Bone marrow (tissue), 2 donors: ENCODE measurements at regions not wholly inside any gene's neighbourhood (a gene's known extent, or its start where the extent isn't known, plus 50 kb on each side); places are given as distances from the start of the nearest gene placed in this dataset.

ENCODE experiments used
- DNase-seq, 2 donors: peaks; one replicate each; lab custom pipeline; 2025; lab: John Stamatoyannopoulos, UW

DNA sequence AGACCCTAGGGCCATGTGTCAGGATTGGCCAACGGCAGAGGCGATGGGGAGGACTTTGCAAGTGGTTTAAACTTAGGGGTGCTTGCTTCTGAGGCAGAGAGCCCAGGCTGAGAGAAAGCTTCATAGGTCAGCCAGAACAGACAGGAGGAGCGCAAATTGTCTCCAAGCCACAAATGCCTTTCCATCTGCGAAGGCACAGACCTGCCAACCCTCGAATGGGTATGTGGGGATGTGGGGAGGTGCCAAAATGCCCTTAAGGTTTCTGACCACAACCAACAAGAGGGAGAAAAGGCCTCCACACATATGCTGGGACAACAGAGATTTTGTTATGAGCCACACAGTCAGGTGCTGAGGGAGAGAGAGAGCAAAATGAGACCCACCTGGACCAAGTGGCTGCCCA lies 283.6 kb downstream of the CYP26B1 start:
- DNase-seq = no peak

DNA sequence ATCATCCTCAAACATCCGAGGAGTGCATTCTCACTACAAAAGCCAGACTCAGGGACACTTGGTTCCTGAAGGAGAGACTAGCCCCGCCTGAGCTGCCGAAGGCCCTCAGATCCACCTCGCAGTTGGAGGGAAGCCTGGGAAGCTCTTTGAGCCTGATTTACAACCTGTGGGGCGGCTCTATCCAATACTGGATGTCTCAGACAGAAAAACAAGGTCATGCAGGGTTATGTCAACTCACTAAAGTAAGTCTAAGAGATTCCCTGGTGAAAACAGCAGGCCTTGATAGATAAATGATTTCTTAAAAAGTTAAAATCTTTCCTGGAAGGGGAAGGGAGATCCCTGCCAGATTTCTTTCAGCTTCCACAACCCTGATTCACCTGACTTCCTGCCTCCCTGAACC lies 284.3 kb downstream of the CYP26B1 start:
- DNase-seq = no peak

DNA sequence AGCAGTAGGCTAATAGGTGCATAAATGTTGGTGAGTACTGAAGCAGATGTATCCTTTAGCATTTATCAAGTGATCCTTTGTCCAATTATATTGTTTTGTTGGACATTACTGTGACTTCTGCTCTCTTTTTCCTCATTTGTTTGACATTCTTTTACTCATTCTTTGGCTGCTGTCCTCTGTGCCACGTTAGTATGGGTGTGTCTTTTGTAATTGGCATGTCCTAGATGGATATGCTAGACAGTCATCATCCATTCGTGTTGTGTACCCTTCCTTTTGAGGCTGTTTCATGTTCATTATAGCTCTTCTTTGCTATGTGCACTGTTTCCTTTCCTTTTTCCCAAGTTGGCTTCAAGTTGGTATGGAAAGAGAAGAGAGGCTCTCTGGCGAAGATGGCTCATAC lies 284.7 kb downstream of the CYP26B1 start:
- no peak for DNase-seq

DNA sequence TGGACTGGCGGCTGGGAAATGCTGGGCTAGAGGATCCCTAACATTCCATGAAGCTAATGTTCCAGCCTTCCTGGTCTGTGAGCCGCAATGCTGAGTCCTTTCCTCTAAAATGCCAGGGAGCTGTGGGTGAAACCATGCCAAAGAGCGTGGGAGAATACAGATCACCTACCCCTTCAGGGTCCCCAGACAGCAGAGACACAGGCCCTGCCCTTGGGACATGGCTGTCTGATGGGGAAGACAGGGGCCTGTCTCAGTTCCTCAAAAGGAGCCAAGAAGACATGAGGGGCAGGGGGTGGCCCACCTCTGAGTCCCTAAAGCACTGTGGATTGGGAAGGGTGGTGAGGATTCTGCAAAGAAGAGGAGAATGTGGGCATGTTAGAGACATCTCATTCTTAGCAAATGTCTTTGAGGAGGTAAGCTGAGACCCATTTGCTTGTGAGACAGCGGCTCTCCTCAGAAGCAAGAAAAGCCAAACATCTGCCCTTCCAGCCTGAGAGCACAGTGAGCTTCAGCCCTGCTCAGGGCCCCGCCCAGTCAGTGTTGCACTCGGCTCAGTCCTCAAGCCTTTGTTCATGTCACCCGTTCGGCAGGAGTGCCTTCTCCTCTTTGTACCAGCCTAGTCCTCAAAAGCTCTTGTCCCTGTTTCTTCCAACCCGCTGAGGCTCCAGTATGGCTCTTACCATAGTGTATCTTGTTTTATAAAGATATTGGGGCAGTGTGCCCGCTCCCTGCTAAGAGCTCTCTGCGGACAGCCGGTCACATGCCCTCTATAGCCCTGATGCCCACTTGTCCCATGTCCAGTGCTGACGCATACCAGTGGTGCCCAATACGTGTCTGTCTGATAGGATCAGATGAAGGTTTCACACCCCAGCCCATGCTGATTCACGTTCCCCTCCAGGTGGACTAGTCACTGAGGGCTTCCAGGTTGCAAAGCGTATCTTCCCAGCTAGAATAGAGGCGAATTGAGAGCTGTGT lies 286.2 kb downstream of the CYP26B1 start:
- no peak for DNase-seq

DNA sequence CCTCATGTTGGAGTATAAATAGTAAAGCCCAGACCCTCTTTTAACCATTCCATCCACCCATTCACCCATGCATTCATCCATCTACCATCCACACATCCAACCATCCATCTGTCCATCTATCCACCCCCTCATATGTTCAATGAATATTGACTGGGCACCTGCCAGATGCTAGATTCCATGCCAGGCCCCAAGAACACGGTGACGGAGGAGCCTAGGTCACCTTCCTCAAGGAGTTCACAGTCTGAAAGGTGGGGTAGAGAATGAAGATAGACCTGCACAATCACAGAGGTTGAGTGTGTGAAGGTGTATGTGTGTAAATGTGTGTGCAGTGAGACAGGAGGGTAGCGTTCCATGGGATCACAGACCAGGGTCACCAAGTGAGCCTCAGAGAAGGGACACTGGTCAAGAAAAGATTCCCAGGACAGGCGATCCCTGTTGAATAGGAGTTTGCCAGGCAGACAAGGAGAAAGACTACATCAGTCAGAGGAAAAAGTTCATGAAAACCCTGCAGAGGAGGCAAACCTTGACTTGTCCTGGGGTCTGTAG lies 287.2 kb downstream of the CYP26B1 start:
- no peak for DNase-seq

DNA sequence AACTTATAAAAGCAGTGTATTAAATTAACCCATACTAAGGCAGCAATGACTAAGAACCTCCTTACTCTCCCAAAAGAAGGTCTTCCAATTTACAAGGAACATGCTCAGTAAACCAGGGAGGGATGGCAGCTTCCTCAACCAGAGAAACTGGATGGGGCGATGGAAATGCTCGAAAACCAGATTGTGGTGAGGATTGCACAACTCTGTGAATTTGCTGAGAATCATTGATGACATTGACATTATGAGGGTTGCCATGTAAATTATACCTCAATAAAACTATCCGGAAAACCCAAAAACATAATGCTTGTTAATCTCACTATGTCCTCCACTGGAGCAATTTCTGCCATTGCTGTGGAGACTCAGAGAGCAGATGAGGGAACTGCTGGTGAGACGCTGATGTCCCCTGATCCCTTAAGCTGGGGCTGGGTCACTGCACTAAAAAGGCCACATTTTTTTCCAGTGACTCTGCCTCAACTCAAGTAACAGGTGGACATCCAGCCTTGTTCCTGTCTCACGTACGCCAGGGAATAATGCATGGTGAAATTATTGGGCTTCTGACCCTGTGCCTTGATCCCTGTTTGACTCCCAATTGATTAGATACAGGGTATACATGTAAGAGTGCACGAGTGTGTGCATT lies 288.3 kb downstream of the CYP26B1 start:
- no peak for DNase-seq

DNA sequence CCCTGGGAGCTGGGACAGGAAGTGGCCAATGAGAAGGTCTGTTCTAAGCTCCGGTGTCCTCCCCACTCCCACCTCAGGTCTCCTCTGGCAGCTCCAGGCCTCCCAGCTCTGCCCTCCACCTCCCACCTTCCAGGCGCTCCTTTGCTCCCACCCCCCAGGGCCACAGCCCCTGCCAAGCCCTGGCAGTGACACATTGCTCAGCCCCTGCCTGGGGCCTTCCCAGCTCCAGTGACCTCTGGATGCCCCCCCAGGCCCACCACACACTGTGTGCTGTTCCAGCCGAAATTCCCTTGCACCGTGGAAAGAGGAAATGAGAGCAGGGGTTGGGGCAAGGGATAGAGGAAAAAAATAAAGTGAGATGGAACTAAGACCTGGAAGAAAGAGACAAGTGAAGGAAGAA lies 289.6 kb downstream of the CYP26B1 start:
- DNase-seq = no peak

DNA sequence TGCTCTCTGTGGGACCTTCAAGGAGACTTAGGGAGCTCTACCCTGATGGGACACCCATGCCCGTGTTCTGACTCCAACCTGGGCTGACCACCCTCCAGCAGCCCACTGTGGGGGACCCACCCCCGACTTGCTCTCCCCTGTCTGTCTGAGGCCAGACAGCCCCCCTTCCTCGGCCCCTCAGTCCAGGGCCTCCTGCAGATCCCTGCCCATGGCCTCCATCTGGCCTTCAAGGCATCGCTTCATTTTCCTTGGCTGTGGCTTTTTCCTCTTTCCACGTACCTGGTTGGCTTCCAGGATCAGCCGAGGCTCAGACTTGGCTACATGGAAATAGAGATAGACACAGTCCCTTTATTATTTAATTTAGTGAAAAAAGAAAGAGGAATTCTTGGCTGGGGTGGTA lies 290.0 kb downstream of the CYP26B1 start:
- no peak for DNase-seq

DNA sequence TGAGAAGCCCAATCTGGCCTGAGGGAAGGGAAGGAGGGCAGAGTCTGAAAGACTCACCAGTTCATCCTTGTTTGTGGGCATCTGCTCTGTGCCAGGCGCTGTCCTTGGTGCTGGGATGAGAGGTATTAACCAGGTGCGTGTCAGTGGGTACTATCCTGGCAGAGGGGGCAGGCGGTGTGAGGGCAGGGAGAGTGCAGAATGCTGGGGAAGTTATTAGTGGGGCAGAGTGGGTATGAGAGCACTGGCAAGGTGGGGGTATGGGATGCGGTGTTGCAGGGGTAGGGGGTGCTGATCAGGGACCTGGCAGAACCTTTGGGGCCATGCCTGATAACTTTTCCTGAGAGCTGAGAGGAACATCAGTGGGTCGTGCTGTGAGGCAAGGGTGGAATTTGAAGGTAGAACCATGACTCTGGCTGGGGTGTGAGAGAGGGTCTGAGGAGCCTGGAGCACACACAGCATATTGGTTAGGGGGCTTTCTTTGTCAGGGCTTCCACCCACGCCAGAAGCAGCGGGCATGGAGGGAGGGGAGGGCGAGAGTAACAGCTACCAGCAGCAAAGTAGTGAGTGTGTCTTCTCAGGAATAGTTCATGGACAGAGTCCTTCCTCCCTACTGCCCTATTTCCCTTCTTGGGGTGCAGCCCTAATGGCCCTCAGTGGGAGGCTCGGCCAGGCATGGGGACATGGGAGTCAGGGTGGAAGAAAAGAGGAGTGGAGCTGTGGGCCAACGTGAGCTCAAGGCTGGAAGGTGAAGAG lies 290.7 kb downstream of the CYP26B1 start:
- DNase-seq = no peak

DNA sequence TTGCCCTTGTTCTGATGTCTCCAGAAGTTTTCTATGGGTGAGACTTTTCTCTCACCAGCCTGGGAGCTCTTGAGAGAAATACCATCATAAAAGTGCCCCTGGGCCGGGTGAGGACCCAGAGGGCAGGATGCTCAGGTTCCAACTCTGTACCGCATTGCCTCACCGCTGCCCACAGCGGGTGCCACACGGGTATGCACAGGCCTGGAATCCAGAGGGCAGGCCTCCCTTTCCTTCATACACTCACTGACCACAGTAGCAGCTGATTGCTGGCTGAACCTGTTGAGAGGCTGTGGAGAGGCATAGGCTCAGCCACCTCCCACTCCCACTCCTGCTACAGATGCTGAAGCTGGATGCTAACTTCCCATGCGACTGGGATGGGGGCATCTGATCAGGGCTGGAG lies 293.8 kb downstream of the CYP26B1 start:
- no peak for DNase-seq

DNA sequence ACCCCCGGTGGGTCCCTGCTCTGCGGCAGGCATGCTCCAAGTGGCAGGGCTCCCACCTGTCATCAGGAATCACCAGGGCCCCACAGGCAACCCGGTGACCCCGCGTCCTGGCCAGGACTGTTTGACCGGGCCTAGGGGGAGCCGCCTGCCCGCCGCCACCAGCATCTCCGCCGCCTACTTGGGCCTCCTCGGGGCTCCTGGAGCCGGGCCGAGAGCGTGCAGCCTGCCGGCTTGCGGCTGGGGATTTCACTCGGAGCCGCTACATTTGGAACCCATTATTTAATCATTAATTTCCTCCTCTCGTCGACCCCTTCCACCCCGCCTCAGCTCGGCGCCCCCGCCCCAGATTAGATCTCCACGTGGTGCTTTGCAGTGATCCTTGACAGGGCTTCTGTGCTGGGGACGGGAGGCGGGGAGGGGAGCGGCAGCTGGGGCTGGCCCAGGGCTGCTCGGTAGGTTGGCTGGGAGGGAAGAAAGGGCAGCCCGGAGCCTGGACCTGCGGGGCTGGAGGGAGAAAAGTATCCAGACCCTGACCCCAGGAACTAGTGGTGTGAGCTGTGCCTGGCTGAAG lies 295.4 kb downstream of the CYP26B1 start:
- DNase-seq = no peak

DNA sequence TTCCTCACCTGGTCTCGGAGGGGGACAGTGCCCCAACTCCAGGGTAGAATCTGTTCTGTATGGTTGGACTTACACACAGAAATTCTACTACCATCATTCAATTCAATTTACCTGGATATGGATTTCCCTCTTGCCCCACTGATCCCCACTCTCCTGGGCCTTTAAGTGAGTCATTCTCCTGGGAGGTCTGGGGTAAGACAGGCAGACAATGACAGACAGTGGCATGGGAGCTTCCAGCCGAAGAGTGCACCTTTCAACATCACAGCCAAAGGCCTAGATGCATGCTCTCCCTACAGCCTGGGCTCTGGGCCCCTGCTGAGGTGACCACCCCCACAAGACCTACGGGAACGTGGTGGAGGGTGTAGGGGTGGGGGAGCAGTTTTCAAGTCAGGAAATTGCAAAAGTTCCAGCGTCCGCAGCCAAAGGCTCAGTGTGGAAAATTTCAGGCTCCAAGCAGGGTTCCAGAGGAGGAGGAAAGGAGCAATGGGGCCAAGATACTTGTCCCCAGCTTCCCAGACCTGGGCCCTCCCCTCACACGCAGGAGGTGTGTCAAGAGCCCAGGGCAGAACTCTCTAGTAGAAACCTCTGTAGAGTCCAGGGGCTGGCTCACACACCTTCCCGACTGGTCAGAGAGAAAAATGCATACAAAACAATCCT lies 296.4 kb downstream of the CYP26B1 start:
- no peak for DNase-seq

DNA sequence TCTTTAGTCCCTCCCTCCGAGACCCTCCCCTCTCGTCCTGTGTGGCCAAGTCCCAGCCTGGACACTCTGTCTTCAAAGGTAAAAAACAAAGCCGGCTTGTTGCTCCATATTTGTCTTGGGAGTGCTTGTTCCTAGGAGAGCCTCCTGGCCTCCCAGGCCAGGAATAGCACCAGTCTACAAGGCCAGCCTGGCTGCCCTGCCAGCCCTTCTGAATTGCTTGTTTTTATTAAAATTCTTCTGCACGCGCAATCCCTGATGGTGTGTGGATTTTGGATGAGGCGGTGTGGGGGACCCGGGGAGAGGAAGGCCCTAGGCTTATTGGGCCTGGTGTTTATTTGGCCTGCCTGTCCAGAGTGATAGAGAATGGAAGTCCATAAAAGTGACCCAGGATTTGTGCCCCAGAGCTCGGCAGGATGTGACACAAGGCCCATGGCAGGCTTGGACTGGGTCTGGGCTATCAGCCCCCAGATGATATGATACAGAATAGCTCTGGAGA lies 297.3 kb downstream of the CYP26B1 start:
- DNase-seq = no peak

DNA sequence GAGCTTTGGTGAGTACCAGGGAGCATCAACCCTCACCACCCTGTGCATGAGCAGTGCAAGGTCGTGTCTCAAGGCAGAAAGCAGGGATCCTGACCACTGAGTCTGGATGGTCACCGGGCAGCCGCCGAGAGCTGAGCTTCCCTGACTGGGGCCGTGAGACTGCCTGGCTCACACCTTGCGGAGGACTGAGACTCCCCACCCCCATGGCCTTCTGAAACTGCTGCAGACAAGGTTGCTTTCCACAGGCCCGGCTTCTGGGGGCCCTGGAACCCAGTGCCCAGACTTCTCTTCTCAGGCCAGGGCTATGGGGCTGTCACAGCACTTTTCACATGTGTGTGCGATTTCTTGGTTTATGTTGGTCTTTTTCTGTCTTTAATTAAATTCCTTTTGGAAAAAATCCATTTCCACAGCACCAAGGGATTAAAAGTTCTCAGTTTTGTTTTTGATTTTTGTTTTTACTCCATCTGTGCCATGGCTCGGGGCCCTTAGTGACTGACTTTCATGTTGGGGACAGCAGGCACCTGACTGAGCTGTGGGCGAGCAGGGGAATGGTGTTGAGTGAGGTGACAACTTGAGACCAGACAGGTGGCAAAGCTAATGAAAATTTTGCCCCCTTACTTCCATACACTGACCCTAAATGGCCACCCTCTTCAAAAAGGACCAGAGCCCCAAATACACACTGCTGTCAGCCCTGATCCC lies 297.9 kb downstream of the CYP26B1 start:
- no peak for DNase-seq

DNA sequence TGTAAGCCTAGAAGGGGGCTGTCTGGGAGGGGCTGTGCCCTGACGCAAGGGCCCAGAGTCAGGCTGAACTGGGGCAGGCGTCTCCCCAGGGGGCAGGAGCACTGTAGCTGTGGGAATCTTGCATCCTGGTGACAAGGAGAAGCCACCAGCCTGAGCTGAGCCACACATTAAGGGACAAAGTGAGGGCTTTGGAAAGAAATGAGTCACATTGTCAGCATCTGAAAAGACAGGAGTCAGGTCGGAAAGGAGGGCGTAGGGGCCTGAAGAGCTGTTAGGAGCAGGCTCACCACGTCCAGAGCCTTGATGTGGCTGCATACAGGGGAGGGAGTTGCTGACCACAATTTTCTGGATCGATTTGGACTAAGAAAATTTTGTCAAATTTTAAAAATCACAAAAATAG lies 298.6 kb downstream of the CYP26B1 start:
- no peak for DNase-seq

DNA sequence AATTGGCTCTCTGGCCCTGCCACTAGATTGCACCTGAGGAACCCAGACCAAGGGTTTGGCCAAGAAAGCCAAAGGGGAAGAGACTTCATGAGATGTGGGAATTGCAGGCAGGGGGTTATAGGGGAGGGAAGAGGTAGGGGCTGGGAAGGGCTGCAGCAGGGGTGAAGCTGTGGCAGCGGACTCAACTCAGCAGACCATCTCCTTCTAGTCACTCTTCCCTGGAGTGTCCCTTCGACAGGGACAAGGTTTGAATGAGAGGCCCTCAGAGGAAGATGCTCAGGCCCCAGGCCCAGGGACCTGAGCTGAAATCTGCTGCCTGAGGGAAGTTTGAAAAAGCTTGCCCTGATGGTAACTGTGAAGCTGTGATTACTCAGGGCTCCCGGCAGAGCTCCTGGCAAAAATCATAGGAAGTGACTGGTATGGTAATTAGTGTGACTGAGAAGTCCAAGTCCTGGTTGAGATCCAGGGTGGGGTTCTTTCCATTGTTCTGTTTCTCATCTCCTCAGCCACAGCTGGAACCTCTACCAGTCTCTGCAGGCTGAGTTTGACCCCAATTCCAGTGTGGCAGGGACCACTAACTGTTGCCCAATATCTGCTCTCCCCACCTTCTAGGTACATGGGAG lies 300.9 kb downstream of the CYP26B1 start:
- no peak for DNase-seq

DNA sequence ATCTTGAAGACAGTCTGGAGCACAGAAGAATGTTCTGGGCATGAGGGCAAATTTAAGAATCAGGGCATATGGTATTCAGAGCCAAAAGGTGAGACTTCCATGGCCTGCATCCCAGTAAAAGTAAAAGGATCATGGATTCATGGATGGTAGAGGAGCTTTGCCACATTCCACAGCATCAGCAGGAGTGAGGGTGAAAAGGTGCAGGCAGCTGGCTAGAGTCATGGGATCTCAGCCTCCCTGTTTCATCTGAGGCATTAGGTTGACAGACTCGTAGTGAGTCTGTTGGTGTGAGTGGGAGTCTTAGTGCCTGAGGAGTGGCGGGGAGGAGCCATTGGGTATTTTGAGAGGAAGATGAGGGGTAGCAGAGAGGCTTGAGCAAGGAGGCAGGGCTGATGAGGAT lies 301.6 kb downstream of the CYP26B1 start:
- no peak for DNase-seq

DNA sequence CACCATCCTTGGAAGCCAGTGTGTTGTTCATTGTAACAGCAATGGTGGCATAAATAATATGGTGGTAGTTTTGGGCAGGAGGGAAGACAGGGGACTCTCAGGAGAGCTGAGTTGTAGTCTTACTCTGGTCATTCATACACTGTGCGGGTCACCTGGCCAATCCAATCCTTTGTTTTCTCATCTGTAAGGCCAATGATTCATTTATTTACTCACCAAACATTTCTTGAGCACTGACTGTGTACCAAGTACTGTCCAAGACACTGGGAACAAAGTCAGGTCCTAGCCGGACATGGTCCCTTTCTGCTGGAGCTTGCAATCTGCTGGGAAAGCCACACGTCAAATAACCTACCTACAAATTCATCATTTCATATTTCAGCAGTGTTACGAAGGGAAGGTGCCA lies 302.7 kb downstream of the CYP26B1 start:
- DNase-seq = no peak

DNA sequence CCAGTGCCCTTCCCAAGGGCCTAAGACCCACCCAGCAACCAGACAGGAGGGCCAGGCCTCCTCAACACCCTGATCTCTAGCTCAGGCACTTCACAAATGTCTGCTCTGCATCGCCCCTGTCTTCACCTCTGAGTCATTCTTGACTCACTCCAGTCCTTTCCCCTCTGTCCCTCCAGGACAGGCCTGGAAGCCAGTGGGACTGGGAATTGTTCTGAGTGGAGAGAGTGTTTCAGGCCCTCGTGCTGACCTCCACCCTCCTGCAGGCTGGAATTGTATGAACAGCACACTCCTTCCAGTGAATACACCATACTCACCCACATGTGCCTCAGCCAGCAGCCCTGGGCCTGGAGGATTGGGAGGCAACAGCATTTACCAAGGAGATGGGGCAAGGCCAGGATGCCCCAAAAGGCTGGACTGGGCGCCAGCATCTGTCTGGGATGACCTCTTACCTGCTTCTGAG lies 304.2 kb downstream of the CYP26B1 start:
- no peak for DNase-seq

DNA sequence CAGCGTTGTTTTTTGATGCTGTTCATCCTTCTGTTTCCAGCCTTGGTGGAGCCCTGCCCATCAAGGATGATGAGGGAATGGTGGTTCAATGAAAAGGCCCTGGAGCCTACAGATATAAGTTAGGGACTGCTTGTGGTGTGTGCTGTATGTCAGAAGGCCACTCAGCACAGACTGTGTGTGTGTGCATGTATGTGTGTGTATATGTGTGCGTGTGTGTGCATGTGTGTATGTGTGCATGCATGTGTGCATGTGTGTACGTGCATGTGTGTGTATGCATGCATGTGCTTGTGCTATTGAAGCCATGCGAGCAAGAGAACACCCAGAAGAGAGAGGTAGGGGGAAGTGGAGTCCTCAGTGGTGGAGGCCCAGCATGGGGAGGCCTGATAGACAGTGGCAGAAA lies 304.9 kb downstream of the CYP26B1 start:
- no peak for DNase-seq
